ENCODE measurements at regions not wholly inside any gene's neighbourhood (a gene's known extent, or its start where the extent isn't known, plus 50 kb on each side); places are given as distances from the start of the nearest gene placed in this dataset.

GRCh38 chrX:2596045-2596444 lies 95.0 kb upstream of the CD99 start:
- Histone ChIP-seq H3K36me3 (replicated peaks; ENCODE audit: low read depth, low read length) (peaks cover 15% of the 10 kb centered on the region), H3K27ac (ENCODE audit: low read length) (no peak overlapping the region), H3K9ac (ENCODE audit: low read length) (no peak overlapping the region), H3K27me3 (ENCODE audit: low read depth, low read length) (no peaks in the 10 kb centered on the region), H3K4me2 (ENCODE audit: low read length) (no peak overlapping the region), H3K79me2 (ENCODE audit: low read length) (no peaks in the 10 kb centered on the region), H3K9me3 (ENCODE audit: insufficient read depth, low read length) (no peaks in the 10 kb centered on the region), H3K4me3 (ENCODE audit: low read length) (no peak overlapping the region), H4K20me1 (ENCODE audit: insufficient read depth, low read length) (no peaks in the 10 kb centered on the region), H2AFZ (ENCODE audit: low read depth, low read length) (no peak overlapping the region), H3K4me1 (ENCODE audit: low read length) (peaks cover 10% of the 10 kb centered on the region)
- no peak for TF ChIP-seq CTCF (IDR thresholded peaks at IDR 0.05; ENCODE audit: low read depth, low read length)

- no peaks in the 10 kb centered on the region for H3K79me2 ChIP-seq (ENCODE audit: low read length)
- no peak overlapping the region for H3K27ac ChIP-seq (ENCODE audit: low read length)
- H3K4me2 ChIP-seq (ENCODE audit: low read length), result no peak overlapping the region
- H3K4me1 ChIP-seq (ENCODE audit: low read length), result peaks cover 10% of the 10 kb centered on the region
- TF ChIP-seq CTCF (IDR thresholded peaks at IDR 0.05; ENCODE audit: low read depth, low read length) (no peak), EZH2phosphoT487 (IDR thresholded peaks at IDR 0.05; ENCODE audit: low read depth) (no peak)
- no peaks in the 10 kb centered on the region for H3K9me3 ChIP-seq (ENCODE audit: insufficient read depth, low read length)
- H3K9ac ChIP-seq (ENCODE audit: low read length), result no peak overlapping the region
- H3K36me3 ChIP-seq (replicated peaks; ENCODE audit: low read depth, low read length), result peaks cover 8% of the 10 kb centered on the region
- no peak overlapping the region for H3K4me3 ChIP-seq (ENCODE audit: low read length)
- no peaks in the 10 kb centered on the region for H3K27me3 ChIP-seq (ENCODE audit: low read depth, low read length)
- no peak overlapping the region for H2AFZ ChIP-seq (ENCODE audit: low read depth, low read length)
- H4K20me1 ChIP-seq (ENCODE audit: insufficient read depth, low read length), result no peaks in the 10 kb centered on the region
Observed at GRCh38 chrX:2595258-2595657, 94.5 kb upstream of the DHRSX start.

DNA sequence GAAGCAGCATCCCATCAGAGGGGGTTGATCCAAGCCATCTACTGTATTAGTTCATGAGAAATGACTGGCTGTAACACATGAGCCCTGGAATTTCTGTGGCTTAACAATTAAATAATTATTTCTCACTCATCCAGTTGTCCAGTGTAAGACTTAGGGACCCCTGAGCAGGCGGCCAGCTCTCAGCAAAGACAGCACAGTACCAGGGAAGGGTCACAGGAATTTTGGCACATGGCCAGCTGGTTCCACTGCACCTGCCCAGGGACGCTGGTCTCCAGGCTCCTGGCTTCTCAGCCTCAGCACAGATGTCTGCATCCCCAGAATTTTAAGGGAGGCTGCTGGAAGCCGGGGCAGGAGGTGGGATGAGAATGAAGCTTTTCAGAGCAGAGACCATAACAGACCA lies 93.7 kb upstream of the DHRSX start:
- TF ChIP-seq EZH2phosphoT487 (IDR thresholded peaks at IDR 0.05; ENCODE audit: low read depth), result no peak
- no peak for TF ChIP-seq CTCF (IDR thresholded peaks at IDR 0.05; ENCODE audit: low read depth, low read length)
- Histone ChIP-seq H3K4me1 (ENCODE audit: low read length) (peaks cover 10% of the 10 kb centered on the region), H3K9ac (ENCODE audit: low read length) (no peak overlapping the region), H3K9me3 (ENCODE audit: insufficient read depth, low read length) (no peaks in the 10 kb centered on the region), H3K4me3 (ENCODE audit: low read length) (no peak overlapping the region), H3K79me2 (ENCODE audit: low read length) (no peaks in the 10 kb centered on the region), H3K27me3 (ENCODE audit: low read depth, low read length) (no peaks in the 10 kb centered on the region), H4K20me1 (ENCODE audit: insufficient read depth, low read length) (no peaks in the 10 kb centered on the region), H3K4me2 (ENCODE audit: low read length) (no peak overlapping the region), H3K36me3 (replicated peaks; ENCODE audit: low read depth, low read length) (peaks cover 8% of the 10 kb centered on the region), H2AFZ (ENCODE audit: low read depth, low read length) (no peak overlapping the region), H3K27ac (ENCODE audit: low read length) (no peak overlapping the region)

GRCh38 chrX:2592279-2592678 lies 91.5 kb upstream of the DHRSX start:
- H3K4me2 ChIP-seq (ENCODE audit: low read length), result 0 out of 2 replicates have a peak overlapping the region, but pooled peaks have one; percentile 51

More at GRCh38 chrX:2592279-2592678, 91.5 kb upstream of the DHRSX start:
- H3K9ac ChIP-seq (ENCODE audit: low read length), result no peak overlapping the region
- H3K4me1 ChIP-seq (ENCODE audit: low read length), result peaks cover 10% of the 10 kb centered on the region
- no peaks in the 10 kb centered on the region for H3K27me3 ChIP-seq (ENCODE audit: low read depth, low read length)
- H3K79me2 ChIP-seq (ENCODE audit: low read length), result no peaks in the 10 kb centered on the region
- no peak overlapping the region for H2AFZ ChIP-seq (ENCODE audit: low read depth, low read length)
- no peak for TF ChIP-seq EZH2phosphoT487 (IDR thresholded peaks at IDR 0.05; ENCODE audit: low read depth)
- no peak for TF ChIP-seq CTCF (IDR thresholded peaks at IDR 0.05; ENCODE audit: low read depth, low read length)
- H3K27ac ChIP-seq (ENCODE audit: low read length), result no peak overlapping the region
- no peak overlapping the region for H3K4me3 ChIP-seq (ENCODE audit: low read length)
- H4K20me1 ChIP-seq (ENCODE audit: insufficient read depth, low read length), result no peaks in the 10 kb centered on the region
- H3K9me3 ChIP-seq (ENCODE audit: insufficient read depth, low read length), result no peaks in the 10 kb centered on the region
- H3K36me3 ChIP-seq (replicated peaks; ENCODE audit: low read depth, low read length), result peaks cover 8% of the 10 kb centered on the region
